HG03280 (cell line): ENCODE measurements at regions not wholly inside any gene's neighbourhood (a gene's known extent, or its start where the extent isn't known, plus 50 kb on each side); places are given as distances from the start of the nearest gene placed in this dataset.

Experiments used
- ATAC-seq: cut with Tn5 transposase; IDR thresholded peaks from one replicate; pipeline ENCODE4 v1.9.1; 2021; ENCODE audit warnings: mild to moderate bottlenecking, moderate library complexity; ENCODE audit not compliant: unreplicated experiment

DNA sequence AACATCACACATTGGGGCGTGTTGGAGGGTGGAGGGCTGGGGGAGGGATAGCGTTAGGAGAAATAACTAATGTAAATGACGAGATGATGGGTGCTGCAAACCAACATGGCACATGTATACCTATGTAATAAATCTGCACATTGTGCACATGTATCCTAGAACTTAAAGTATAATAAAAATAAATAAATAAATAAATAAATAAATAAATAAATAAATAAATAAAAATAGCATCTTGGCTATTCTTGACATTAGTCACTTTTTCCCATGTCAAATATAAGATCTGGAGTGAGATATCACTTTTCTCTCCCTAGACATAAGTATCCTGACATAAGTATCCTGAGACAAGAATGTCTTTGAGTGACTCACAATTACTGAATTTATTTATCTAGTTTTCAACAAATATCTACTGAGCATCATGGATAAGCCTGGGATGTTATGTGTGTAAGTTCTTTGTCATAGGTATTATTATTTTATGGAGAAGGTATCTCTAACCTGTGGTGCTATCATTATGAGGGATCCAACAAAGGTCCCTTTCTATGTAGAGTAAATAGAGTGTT, 691.3 kb downstream of the SORCS1 start:
- ATAC-seq = no peak

DNA sequence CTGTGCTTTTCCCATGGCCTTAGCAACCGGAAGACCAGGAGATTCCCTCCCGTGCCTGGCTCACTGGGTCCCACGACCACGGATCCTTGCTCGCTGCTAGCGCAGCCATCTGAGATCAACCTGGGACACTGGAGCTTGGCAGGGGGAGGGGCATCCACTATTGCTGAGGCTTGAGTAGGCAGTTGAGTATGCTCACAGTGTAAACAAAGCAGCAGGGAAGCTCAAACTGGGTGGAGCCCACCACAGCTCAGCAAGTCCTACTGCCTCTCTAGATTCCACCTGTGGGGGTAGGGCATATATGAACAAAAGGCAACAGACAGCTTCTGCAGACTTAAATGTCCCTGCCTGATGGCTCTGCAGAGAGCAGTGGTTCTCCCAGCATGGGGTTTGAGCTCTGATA, 697.0 kb downstream of the SORCS1 start:
- no peak for ATAC-seq

DNA sequence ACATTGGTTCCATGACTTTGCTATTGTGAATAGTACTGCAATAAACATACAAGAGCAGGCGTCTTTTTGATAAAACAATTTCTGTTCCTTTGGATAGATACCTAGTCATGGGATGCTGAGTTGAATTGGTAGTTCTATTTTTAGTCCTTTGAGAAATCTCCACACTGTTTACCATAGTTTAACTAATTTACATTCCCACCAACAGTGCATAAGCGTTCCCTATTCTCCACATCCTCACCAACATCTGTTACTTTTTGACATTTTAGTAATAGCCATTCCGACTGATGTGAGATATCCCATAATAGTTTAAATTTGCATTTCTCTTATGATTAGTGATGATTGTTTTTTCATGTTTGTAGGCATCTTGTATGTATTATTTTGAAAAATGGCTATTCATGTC, 707.0 kb downstream of the SORCS1 start:
- ATAC-seq = no peak

DNA sequence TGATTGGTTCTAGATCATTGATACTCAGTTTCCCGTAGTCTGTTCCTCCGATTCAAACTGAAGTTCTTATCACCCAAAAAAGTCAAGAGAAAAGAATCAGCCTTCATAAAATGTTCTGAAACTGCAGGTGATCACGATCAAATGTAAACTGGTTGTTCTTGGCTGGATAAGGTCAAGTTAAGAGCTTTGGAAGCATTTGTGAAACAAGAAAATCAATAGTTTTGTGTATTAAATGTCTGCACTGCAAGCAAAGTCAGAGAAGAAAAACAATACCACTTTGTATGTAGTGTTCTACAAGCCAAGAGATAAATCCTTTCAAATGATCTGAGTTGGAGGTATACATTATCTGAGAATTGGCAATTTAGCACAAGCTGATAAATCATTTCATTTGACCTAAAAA, 710.3 kb downstream of the SORCS1 start:
- ATAC-seq = no peak

DNA sequence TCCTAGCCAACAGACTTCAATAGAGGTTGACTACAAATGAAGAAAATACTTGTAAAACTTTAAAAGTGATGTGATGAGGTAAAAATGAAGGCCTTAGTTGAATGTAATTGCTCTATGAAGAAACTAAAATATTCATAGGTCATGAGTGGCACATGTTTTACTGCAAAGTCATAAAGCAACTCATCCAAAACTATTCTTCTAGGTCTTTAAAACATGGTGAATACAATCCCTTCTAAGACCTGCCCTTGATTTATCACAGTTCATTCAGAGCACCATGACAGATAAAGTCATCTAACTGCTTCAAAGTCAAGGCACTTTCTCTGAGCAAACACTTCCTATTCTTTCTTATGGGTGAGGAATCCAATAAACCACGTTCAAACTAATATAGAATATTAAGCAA, 713.5 kb downstream of the SORCS1 start:
- no peak for ATAC-seq

DNA sequence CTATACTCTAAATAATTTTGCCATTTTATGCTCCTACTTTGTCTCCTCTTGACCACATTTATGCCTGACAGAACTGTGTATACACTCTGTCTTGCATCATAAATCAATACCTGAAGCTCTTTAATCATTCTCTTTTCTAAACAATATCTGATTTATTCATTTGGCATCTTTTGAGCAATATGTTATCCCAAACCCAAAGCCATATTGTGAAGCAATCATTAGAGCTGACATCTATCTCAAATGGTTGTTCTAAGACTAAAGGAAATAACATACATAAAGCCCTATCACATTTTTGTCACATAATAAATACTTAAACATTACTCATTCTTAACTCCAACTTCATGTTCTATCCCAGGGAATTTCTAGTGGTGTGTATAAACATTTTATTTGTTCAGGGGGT, 717.6 kb downstream of the SORCS1 start:
- ATAC-seq = no peak

DNA sequence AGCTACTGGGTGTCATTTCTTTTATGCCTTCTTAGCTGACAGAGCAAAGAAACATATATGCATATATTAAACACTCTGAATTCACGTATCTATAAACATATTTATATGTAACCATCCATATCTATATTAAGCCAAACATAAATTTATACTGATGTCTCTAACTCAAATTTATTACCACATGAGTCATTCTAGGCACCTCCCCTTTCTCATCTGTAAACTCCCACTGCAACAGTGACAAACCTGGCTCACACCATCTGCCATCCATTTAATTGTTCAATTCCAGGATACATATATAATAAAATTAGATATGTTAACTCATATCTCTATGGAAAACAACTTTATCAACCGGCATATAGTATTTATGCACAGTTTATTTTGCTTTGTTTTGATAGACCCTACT, 722.3 kb downstream of the SORCS1 start:
- ATAC-seq = no peak

DNA sequence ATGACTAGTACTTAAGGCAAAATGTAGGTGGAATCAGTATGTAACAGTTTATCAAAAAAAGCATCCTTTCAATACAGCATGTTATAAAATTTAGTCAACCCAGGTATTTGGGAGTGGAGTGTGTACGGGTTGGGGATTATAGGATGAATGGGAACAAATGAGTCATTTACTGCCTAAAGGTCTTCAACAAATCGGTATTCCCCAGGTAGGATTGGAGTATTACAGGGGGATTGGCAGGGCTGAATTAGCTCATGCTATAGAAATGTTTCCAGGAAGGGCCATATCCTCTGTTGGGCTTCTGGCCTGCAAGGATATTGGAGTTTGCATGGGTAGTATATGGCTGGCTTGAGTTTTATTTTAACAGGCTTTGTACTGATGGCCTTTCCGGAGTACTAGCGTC, 723.7 kb downstream of the SORCS1 start:
- no peak for ATAC-seq

DNA sequence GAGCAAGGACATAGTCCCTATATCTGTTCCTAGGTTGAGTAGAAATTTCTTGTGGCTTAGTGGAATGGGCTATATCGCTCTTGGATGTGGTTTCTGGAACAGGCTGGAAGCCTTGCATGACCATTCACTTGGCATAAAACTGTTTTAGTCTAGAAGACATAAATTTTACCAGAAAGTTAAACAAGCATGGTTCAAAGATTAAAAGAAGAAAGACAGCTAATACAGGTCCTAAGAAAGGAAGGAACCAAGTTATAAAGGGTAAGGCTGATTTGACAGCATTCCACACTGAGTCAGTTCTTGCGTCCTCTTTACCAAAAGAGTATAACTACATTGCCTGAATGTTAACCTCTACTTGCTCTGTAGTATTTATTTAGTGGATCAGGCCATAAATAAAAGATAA, 724.2 kb downstream of the SORCS1 start:
- ATAC-seq = no peak

DNA sequence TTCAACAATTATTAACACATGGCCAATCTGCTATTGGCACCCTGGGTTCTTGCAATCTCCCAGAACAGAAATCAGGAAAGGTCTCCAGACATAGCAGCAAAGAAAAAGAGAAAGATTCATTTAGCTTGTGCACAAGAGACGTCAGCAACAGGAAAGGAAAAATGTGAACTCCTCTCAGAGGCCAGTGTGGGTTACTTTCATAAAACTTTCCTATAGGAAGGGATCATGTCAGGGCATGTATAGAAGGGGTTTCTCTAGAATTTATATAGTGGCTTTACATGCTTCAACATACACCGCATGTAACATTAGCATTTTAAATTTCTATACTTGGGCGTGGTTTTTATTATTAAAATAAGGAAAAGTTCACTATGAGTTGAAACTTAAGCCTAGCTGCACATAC, 725.1 kb downstream of the SORCS1 start:
- ATAC-seq = no peak

DNA sequence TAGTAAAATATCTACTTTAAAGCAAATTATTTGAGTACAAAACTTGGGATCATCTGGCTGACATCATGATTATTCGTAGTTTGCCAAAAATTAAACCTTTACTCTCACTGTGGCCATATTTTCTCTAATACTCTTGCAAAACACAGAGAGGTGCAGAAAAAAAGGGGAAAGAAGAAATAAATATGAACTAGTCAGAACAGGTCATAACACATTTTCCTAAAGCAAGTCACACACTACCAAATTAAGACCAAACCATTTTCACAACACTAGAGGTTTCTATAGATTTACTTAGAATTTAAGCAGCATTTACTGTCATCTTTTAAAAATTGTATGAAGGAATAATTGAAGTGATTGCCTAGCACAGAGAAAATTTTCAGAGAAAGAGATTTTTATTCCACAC, 726.1 kb downstream of the SORCS1 start:
- ATAC-seq = no peak

DNA sequence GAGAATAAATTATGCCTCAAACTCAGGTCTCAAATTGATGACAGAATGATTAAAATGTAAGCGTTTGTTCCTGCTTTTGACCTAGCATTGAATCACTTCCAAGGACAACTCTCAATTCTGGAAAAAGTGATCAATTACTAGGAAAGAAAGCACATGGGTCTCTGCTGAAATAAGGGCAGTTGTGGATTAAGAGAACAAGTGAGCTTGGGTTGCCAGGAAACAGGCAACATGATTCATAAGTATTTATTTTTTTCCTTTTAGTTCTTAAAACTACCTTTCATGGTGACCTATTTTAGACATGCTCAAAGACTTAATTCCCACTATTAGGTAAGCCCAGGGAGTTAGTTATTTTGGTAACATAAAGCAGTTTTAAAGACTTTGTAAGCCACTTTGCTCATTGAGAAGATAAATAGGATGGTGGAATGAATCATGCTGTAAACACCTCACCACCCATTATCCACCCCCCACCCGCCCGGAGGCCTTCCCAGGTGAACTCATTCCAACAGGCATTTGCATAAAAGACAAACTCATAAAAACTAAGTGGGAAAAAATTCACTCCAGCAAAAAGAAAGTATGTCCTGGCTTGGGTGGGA, 728.3 kb downstream of the SORCS1 start:
- no peak for ATAC-seq

DNA sequence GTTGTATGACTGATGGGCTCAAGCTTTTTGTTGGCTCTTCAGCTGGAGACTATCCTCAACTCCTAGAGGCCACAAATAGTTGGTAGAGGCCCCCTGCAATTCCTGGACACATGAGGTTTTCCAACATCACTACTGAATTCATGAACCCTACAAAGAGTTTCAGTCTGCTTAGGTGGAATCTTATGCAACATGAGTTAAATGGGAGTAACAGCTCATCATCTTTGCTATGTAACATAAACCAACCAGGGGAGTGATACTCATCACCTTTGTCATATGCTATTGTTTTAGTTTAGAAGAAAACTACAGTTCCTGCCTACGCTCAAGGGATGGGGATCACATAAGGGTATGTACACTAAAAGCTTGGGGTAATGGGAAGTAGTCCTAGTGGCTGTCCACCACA, 729.4 kb downstream of the SORCS1 start:
- no peak for ATAC-seq

DNA sequence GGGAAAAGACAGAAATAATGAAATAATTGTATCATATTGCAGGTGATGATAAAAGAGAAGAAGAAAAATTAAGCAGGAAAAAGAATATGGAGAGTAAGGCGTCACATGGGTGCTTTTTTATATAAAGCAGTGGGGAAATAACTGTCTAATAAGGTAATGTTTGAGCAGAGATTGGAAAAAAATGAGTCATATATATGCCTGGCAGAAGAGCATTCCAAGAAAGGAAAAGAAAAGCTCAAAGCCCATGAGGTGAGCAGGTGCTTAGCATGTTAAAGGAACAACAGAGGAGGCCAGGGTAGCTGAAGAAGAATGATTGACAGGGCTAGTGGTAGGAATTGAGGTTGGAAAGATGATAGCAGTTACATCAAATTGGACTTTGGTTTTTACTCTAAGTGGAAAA, 739.5 kb downstream of the SORCS1 start:
- ATAC-seq = no peak

DNA sequence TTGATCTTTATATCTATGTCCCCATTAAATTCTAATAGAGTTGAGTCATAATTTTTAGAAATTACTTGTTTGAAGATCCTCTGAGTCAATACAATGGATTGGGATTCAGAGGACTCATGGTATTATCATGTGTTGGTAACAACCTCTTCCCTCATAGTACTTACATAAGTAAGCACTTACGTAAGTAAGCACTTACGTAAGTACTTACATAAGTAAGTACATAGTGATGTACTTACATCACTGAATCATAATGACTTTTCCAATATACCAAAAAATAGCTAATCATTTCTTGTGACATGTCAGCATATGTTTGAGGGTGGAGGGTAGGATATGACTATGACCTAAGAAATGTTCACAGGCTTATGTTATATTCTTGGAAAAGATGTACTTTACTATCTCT, 740.5 kb downstream of the SORCS1 start:
- no peak for ATAC-seq

DNA sequence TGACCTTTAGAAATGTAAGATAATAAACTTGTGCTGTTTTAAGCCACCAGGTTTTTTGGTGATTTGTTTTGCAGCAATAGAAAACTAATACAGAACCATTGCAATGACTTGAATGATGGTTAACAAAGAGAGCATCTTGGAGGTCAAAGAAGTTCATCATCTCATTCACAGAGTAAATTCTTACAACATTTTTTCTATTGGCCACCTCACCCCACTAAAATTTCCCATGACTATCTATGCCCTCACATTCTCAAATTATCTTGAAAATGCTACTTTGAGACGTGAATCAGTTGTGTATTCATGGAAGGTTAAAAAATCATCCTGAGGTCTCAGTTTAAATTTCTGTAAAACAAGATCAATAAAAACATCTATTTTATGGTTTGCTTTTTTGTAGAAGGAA, 754.2 kb downstream of the SORCS1 start:
- no peak for ATAC-seq

DNA sequence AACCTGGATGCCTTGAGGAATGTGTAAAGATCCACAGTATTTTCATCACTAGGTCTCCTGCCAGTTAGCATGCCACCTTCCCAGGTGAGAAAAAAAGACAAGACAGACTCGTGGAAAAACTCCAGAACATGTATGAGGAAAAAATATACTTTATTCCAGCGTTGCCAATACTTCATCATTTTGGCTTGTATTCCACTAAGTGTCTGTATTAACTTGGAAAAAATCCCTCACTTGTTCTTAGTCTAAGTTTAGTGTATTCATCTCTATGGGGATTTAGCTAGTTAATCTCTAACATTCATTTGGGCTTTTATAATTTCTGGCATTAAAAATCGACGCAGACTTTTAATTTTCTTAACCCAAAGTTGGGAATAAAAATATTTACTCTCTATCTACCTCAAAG, 759.4 kb downstream of the SORCS1 start:
- ATAC-seq = no peak

DNA sequence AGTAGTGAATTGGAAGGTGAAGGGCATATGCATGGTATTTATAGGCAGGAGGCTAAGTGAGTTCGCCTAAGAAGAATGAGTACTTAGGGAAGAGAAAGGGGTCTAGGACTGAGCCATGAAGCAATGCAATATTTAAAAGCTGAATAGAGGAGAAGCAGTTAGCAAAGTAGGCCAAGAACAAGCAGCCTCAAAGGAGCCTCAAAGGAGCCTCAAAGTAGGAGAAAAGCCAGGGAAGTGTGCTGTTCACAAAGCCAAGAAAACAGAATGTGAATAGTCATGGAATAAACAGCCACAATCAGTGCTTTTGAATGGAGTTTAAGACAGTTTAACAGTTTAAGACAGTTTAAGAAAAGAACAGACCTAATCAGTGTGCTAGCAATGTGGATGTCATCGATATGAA, 762.0 kb downstream of the SORCS1 start:
- ATAC-seq = no peak

DNA sequence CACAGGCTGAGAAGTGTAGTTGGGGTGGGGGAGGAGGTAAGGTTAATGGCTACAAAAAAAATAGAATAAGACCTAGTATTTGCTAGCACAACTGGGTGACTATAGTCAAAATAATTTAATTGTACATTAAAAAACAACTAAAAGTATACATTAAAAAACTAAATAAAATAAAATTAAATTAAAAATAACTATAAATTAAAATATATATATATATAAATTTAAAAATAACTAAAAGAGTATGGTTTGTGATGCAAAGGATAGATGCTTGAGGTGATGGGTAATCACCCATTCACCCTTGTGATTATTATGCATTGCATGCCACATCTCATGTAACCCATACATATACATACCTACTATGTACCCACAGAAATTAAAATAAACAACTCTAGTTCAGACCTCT, 762.5 kb downstream of the SORCS1 start:
- ATAC-seq = no peak

DNA sequence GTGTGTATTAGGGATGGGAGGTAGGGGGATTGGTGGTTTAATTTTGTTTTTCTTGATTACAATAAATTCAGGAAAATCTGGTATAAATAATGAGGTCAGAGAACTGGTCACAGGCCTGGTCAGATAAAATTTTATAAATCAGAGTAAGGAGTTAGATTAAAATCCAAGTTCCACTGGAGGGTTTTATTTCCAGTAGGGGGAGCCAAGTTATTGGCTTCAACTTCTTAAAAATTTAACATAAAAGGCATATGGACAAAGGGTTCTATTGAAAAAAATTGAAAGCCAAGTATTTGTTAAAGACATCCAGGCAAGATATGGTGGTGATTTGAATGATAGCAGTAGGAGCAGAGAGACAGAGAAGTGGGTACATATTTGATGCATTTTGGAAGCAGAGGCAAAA, 763.3 kb downstream of the SORCS1 start:
- ATAC-seq = no peak

DNA sequence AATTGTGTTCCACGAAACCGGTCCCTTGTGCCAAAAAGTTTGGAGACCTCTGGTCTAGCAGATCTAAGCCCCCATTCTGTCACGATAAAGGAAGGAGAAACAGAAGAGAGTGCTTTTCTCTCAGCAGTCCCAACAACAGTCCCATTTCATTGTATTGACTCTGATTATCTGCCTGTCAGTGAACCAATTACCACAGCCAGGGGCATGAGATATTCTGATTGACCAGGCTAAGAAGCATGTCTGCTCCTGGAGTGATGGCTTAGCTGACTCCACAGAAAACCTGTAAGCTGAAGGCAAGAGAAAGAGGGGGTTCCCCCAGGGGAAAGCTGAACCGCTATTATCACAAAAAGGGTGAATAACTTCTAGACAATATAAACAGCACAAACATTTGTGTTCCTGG, 765.4 kb downstream of the SORCS1 start:
- ATAC-seq = no peak

DNA sequence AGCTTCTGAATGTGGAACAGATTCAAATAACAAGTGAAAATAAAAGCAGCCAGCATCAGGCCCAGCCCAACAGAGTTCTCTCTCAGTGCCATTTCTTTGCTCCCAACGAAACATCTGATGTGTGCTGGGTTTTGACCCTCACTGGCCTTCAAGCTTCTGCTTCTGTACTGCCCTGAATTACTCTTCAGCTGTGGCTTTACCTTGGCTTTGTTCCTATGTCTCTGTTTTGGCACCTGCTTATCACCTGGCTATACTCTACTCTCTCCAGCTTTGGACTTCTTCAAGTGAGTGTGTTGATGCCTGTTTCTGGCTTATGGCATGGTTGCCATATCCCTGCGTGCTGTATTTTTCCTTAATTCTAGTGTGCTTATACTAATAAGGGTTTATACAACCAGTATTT, 768.3 kb downstream of the SORCS1 start:
- ATAC-seq = no peak

DNA sequence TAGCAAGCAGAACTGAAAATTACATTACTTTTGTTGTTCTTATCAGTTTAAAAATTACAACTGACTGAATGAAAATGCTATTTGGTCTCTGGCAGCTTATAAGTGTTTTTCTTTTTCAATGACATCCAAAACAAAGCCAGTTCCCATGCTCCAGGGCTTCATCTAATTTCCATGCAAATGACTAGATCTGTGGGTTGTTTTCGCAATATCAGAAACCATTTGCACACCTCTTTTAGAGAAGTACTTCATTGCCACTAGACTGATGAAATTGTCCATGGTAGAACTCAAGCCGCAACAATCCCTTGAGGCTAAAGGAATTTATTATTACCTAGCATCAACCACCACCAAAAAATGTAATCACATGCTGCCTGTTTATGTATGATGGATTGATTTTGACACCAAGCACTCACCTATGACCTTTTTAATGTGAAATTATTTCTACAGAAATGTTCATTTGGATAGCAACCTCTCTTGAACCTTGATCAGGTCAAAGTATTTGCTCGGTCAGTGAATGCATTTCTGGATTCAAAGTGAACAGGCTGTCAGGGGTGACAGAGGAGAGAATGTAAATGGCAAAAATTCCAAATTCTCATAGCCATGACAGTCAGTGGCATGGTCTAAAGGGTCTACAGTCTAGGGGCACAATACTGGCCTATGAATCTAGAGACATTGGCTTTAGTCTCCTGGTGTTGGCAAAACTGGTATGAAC, 769.3 kb downstream of the SORCS1 start:
- ATAC-seq = no peak
